SK-N-DZ (cell line): ENCODE measurements at regions not wholly inside any gene's neighbourhood (a gene's known extent, or its start where the extent isn't known, plus 50 kb on each side); places are given as distances from the start of the nearest gene placed in this dataset.

Experiments
- DNase-seq: peaks from one replicate; pipeline ENCODE4 v3.0.0-alpha.2; 2015; ENCODE audit warnings: low spot score

DNA sequence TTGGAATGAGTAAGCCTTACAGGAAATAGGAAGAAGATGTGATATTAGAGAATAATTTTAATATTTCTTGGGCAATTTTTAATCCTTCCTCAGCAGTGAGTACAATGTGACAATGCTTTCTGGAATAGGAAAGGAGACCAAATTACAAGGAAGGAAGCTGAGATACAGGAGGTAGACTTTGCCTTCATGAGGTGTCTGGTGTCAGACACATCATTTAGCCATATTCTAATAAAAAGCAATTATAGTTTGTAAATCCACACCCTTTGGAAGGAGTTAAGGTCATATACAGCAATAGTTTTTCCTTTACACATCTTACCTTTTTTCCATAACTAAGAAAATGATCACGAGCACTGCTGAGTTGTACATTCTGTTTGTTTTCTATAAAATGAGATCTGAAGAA lies 390.4 kb downstream of the SH3GL2 start:
- no peak for DNase-seq

DNA sequence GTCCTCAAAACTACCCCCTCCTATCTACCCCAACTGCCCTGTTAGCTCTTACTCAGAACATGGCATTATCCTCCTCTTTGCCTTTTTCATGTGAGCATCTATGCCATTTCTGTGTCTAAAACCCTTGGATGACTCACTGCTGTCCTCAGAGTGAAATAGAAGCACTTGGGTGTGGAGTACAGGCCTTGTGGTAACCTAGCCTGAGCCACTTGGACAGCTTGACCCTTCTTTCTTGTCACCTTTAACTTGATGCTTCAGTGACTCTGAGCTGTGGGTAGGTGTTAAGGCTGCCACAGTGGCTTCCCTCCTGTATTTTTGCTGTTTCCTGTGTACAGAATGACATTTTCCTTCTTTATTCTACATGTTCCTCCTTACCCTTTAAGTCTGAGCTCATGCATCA lies 391.4 kb downstream of the SH3GL2 start:
- DNase-seq = no peak

DNA sequence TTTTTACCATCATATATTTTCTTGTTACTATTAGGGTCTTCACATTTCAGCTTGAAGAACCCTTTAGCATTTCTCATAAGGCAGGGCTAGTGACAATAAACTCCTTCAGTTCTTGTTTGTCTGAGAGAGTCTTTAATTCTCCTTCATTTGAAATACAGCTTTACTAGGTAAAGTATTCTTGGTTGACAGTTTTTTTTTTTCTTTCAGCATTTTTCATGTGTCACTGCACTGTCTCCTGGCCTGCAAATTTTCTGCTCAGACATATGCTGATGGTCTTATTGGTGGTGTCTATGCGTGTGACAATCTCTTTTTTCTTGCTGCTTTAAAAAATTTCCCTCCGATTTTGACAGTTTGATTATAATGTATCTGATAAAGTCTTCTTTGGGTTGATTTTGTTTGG lies 399.9 kb downstream of the SH3GL2 start:
- no peak for DNase-seq

DNA sequence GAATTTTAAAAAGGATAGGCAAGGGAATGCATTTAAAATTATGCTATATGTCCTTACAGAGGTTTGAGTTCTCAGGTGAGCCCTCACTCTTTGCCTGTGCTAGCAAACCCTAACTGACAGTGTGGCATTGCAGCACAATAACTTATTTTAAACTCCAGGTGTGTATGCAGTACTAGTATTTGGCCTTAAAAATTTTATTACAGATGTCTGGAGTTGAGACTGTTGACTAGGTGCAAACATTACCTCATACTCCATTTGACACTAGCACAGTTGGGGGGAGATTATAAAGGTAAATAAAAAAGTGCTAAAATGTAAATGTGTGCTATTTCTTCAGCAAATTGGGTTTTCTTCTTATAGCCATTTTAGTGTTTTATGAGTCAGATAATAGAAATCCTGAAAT lies 407.7 kb downstream of the SH3GL2 start:
- DNase-seq = no peak

DNA sequence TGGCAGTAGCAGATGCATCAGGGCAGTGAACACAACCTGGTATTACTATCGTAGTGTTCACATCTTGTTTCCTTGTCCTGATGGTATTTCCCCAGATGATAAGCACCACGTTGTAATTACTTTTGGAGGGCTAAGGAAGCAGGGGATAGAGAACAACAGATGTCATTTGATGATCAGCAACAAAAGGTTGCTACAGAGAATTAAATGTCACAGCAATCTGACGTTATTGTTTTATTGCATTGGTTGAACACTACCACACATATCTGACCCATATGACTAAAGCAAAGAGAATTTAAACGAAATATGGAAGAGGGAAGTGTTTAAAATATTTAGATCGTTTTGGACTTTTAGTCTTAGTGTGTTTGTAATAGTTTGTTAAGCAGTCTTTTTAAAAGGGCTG lies 408.3 kb downstream of the SH3GL2 start:
- DNase-seq = no peak

DNA sequence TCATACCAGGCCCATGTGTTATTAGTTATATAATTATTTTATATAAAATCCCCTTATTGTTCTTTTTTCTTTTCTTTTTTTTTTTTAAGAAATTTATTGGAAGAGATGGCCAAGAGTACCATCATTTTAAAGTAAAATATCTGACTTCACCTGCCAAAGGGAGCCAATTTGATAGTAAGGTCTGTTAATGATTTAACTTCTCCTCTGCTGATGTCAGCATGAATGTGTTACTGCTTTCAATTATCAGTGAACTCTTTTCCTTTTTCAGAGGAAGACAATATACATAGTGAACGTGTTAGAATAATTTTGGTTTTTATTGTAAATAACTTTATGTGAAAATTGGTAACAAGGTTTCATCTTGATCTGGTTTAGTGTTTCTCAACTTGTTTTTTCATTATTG lies 409.6 kb downstream of the SH3GL2 start:
- no peak for DNase-seq

DNA sequence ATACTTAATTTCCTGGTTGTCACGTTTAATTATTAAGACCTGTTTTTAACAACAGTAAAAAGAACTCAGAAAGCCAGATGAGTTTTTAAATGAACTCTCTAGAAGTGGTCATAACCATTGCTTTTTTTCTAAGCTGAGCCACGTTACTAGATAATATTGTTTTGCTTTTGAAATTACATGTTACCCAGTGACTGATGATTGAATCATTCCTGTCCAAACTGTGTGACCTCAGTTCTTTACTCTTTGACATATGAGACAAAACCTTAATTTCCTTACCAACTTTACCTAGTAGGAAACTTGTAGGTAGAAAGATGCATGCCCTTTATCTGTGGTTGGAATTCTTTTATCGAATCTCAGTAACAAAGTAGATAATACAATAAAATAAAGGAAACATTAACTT lies 411.7 kb downstream of the SH3GL2 start:
- DNase-seq = no peak

DNA sequence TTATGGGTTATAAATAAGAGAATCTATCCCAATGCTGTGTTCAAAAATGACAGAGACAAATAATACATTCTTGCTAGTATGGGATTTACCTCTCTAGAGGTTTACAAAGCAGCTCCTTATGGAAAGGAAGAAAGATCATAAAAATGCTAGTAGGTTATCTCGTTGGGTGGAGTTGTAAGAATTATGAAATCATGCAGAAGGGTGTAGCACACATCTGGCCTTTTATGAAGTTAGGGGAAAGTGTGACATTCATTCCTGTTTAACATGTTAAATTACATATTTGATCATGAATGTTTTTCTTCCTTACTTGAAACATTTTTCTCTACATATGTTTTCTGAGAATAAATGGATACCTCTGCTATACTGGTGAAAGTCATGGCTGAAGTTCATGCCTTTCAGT lies 414.2 kb downstream of the SH3GL2 start:
- DNase-seq = no peak

DNA sequence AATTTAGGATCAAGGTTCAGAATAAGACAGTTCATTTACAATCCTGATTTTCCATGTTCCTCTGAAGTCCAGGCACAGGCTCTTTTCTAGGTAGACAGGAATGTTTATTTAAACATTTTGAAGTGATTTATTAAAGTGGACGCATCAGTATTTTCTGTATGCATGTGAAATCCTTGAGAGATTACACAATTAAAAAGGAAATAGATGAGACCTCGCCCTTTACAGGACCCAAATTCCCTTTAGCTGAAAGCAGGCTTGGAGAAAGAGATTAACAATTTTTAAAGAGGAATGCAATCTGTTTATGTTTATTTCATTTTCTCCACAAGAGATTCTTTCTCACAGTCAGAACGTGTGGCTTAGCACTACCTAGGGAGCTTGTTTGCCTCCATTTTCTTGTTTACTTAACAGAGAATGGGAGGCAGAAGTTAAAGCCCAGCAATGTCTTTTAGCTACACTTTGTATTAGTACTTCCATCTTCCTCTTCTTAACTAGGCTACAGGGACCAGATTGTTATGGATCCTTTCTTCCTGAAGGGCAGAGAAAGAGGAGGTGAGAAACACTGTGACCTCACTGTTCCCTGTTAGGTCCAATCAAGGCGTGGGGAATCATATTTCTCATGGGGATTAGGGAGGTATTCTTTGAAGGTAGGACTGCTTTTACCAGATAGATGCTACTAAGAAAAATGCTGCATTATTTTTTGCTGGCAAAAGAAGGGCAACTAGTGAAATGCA lies 416.0 kb downstream of the SH3GL2 start:
- DNase-seq = no peak

DNA sequence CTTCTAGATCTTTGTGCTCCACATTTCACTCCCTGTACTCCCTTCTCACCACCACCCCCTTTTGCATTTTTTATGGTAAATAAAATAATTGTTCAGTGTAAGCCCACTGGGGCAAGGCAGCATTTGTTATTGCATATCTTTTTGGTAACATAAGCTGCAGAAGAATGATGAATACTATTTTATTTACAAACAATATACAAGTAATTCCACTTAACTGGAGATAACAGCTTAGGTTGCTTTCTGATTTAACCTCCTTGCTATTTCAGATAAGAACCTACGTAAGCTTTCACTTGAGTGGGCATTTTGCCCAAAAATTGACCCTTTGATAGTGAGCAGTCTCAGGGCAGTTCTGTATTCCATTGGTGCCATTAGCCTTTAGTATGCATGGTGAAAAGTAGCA lies 417.9 kb downstream of the SH3GL2 start:
- DNase-seq = no peak

DNA sequence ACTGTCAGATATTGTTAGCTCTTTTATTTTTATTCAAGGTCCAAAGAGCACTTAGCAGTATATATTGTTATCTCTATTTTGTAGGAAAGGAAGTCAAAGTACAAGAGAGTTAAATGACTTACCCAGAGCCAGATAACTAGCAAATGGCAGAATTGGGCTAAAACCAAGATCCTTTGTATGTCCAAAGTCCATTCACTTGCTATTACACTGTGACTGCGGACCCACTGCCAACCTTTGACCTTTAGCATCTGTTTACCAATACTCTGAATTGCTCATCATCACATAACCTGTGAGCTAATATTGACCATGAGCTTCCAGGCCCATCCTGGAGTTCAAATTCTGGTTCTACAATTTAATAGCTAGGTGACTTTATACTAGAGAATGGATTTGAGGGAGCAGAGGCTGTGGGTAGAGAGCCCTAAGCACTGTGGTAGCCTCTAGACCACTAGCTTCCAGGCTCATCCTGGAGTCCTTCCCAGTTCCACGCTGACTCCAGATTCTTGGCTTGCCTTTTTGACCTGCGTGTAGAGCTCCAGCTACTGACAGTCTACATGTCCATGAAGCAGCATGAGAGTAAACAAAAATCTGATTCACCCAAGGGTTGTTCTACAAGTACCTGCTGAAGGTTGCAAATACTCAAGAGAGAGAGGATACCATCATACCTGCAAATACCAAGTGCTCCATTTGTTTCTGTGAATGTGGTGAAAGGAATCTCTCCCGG lies 424.0 kb downstream of the SH3GL2 start:
- DNase-seq = no peak

DNA sequence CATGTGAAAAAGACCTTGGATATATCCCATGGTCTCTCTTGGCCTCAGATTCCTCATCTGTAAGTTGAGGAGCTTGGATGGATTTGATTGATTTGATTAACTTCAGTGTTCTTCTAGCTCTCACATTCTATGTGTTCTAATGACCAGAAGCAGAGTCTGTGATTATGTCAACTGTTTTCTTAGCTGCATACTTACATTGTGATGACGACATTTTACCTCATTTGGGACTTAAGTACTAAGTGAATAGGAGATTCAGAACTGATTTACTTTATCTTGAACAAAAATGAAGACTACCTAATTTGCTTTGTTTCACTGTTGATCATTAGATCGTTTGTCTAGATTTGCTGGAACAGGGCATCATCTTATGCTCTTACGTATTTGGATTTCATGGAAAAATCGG lies 427.7 kb downstream of the SH3GL2 start:
- DNase-seq = no peak

DNA sequence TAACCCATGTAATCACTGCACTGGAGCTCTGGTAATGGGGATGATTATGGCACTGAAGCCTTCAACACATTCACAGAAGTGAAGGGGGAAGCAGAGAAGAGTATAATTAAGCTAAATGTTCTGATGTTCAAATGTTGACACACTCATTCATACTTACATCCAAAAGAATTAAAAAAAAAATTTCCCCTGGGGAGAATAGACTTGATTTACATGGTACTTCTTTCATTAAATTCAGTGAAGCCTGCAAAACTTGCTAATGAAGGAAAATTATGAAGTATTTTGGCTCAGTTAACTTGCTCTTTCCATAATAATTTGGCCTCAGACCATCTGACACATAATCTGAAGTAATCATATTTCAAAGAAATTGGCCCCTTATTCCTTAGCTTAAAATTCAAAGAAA lies 428.8 kb downstream of the SH3GL2 start:
- no peak for DNase-seq

DNA sequence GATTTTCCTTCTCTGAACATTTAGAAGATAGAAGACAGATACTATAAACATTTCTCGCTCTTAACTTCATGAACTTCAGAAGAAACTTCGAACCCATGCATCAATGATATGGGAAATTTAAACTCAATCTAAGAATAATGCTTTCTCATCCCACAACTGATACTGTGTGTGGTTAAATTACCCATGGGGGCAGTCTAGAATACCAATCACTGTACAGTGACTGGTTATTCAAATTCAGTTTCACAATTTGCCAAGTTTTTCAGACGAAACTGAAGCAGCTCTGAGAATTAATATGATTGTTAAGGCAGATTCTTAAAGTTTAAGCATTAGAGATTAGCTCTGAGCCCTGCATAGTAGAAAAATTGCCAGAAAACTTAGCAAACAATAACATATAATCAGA lies 431.0 kb downstream of the SH3GL2 start:
- DNase-seq = no peak

DNA sequence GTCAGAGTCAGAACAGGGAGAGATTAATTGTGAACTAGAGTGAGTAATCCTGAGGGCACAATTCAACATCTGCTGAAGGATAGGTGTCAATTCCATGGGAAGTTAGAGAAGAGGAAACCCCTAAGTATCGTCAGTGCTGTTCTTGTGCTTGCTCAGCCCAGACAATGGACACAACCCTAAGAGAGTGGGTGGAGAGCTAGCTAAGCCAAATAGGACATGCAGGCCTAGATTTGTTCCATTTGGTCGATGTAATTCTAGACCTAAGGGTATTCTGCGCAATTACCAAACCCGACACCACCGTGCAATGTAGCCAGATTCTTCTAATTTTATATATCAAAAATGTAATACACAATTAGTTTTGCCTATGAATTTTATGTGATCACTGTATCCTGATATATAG lies 431.6 kb downstream of the SH3GL2 start:
- DNase-seq = no peak

DNA sequence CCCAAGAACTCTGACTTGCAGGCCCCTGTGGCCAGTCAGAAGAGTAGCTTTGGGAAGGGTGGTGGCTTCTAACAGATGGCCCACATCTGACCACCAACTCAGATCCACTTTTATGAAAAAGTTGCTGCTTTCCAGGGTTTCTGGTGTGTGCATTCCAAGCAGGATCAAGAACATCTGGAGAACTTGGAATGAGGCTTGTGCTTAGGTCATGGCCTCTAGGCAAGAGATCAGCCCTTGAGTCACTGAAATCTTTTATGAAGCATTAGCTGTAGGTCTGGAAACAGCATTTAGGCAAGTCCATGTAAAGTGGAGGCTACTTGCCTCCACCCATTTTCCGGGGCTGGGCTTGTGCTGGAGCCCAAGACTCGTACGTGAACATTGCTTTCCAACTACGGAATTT lies 433.3 kb downstream of the SH3GL2 start:
- DNase-seq = no peak

DNA sequence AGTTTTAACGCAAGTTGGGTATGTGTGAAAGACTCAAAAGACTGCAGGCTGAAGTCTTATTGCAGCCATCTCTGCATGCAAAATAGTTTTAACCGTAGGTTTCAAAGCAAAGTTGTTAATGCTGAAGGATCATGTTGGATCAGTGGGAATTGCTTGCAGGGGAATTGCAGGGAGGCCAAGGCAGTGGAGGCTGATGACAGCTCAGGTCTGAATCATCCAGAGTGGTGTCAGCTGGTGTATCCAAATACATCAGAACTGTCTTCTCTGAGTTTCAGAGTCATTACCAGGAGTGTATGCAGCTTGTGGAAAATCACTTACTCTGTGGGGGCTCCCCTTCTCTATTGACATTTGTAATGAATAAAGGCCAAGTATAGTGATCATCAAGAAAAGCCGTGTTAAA lies 435.7 kb downstream of the SH3GL2 start:
- DNase-seq = no peak

DNA sequence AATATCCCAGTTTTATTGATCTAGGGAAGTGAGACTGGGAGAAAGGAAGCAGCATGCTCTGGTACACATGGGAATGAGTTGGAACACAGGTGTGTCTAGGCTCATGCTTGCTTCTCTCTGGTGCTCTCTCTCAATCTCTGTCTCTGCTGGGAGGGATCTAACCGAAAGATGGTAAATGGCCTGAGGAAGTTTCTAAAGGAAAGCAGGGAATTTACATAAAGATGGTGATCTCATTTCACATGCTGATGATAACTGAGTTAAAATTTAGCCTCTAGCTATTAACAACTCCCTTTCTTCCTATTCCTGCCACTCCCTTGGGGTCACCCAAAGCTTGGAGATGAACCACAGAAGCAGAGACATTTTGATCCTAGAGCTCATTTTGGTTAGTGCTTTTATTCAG lies 436.2 kb downstream of the SH3GL2 start:
- no peak for DNase-seq

DNA sequence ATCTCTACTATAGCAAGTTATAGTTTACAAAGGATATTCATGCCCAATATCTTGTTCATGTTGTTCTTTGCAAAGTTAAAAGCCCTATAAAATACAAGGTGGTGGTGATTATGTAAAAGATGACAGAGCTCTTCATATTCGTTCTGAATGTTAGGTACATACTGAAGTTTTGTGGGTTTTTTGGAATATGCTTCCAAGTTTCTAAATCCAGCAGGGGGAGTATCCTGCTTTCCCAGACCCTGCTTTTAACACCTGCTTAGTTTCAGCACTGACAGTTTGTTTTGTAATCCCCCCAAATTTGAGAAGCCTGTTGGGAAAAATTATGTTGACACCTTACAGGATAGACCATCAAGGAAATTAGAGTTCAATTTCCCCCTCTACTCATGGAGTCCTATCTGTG lies 438.3 kb downstream of the SH3GL2 start:
- no peak for DNase-seq

DNA sequence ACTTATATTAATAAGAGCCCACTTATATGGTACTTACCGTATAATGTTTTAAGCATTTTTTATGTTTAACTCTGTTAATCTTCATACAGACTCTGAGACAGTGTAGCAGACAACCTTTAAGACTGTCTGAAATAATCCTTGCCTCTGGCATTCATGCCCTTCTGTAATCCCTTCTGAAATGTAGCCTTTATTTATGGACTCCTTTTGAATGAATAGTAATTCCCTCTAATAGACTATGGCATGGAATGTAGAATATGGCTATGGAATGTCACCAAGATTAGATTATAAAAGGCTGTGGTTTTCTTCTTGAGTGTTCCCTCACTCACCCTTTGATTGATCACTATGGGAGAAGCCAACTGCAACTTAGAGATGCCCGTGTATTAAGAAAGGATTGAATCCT lies 439.4 kb downstream of the SH3GL2 start:
- DNase-seq = no peak

DNA sequence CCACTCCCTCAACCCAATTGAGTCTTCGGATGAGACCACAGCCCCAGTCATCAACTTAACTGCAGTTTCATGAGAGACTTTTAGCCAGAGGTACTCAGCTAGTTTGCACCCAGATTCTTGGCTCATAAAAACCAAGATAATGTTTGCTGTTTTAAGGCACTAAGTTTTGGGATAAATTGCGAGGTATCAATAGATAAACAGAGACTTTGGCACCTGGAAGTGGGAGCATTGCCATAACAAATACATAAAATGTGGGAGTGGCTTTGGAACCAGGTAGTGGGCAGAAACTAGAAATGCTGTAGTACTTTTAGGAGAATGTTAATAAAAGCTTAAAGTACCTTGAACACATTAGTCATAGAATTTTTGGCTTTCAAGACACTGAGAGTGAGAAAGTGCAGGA lies 439.8 kb downstream of the SH3GL2 start:
- DNase-seq = no peak

DNA sequence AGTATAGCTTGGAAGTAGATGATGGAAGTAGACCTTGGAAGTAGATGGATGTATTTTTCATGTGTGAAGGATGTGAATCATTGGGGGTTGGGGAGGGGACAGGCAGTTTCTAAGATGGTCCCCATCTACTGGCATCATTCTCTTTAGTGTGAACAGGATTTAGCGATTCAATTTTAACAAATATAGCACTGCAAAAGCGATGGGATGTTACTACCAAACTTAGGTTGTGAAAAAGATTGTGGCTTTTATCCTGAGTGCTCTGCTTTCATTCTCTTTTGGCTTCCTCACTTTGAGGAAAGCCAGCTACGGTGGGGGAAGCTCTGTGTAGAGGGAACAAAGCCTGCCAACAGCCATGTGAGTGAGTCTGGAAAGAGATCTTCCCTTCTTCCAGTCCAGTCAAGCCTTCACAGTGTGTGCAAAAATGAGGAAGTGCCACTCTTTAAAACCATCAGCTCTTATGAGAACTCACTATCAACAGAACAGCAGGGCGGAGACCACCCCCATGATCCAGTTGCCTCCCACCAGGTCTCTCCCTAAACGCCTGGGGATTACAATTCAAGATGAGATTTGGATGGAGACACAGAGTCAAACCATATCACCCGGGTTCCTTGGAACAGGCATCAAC lies 441.4 kb downstream of the SH3GL2 start:
- no peak for DNase-seq

DNA sequence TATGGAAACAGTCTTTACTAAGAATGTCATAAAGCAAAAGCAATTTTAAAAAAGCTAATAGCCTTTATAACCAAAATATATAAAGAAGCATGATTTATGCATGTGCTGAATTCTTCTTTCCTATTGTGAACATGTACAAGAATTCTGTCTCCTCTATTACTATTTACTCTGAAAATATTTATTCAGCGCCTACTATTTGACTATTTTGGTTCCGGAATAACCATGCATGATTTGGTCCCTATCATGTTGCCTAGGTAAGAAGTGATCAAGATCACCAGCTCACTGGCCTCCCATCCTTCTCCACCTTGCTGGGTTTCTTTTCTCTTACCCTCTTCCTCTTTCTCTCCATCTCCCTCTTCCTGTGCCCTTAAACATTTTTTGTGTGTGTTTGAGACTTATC lies 443.8 kb downstream of the SH3GL2 start:
- no peak for DNase-seq
